Inferior parietal cortex (tissue), 1 donor: ENCODE measurements at regions not wholly inside any gene's neighbourhood (a gene's known extent, or its start where the extent isn't known, plus 50 kb on each side); places are given as distances from the start of the nearest gene placed in this dataset.
"Not testable (repeated sequence)": the region's sequence is repeated elsewhere in the genome, so short reads cannot be mapped to it uniquely, and the experiment has no call there.

ENCODE experiments used
- DNase-seq: peaks from one replicate; pipeline ENCODE4 v3.0.0-alpha.2; 2016; ENCODE audit errors: extremely low spot score

GRCh38 chr6:144956697-144957096, 671.6 kb downstream of the UTRN start:
- DNase-seq, result not testable (repeated sequence)

GRCh38 chr6:144957236-144957937, 672.3 kb downstream of the UTRN start:
- no peak for DNase-seq

- no peak for DNase-seq
These were observed 684.0 kb downstream of the UTRN start for GRCh38 chr6:144969154-144969553.

GRCh38 chr6:144969602-144970272, 684.6 kb downstream of the UTRN start:
- no peak for DNase-seq

- not testable (repeated sequence) for DNase-seq
These were observed 692.2 kb downstream of the UTRN start for GRCh38 chr6:144977250-144977864.

GRCh38 chr6:144978208-144978607, 693.1 kb downstream of the UTRN start:
- no peak for DNase-seq

GRCh38 chr6:144986271-144986670, 701.1 kb downstream of the UTRN start:
- no peak for DNase-seq

GRCh38 chr6:144989319-144990107, 704.4 kb downstream of the UTRN start:
- DNase-seq, result no peak

- DNase-seq, result no peak
These were observed 705.6 kb downstream of the UTRN start for GRCh38 chr6:144990784-144991183.

GRCh38 chr6:144993870-144994269, 708.7 kb downstream of the UTRN start:
- no peak for DNase-seq

- no peak for DNase-seq
These were observed 712.9 kb downstream of the UTRN start for GRCh38 chr6:144997996-144998395.

GRCh38 chr6:144999127-144999526, 714.0 kb downstream of the UTRN start:
- no peak for DNase-seq

GRCh38 chr6:145003145-145003544, 718.0 kb downstream of the UTRN start:
- no peak for DNase-seq

- DNase-seq, result no peak
These were observed 721.8 kb downstream of the UTRN start for GRCh38 chr6:145006914-145007313.

GRCh38 chr6:145008715-145009114, 723.6 kb downstream of the UTRN start:
- no peak for DNase-seq

- no peak for DNase-seq
These were observed 724.6 kb downstream of the UTRN start for GRCh38 chr6:145009711-145010110.

- no peak for DNase-seq
These were observed 723.2 kb downstream of the EPM2A start for GRCh38 chr6:145012039-145012662.

GRCh38 chr6:145015739-145016558, 719.4 kb downstream of the EPM2A start:
- DNase-seq, result no peak

GRCh38 chr6:145017051-145017450, 718.3 kb downstream of the EPM2A start:
- DNase-seq, result no peak

- no peak for DNase-seq
These were observed 717.8 kb downstream of the EPM2A start for GRCh38 chr6:145017516-145017915.

- DNase-seq, result no peak
These were observed 717.3 kb downstream of the EPM2A start for GRCh38 chr6:145018027-145018426.
